HG03064 (cell line): ENCODE measurements at regions not wholly inside any gene's neighbourhood (a gene's known extent, or its start where the extent isn't known, plus 50 kb on each side); places are given as distances from the start of the nearest gene placed in this dataset.
"Not testable (repeated sequence)": the region's sequence is repeated elsewhere in the genome, so short reads cannot be mapped to it uniquely, and the experiment has no call there.

Experiments
- ATAC-seq: cut with Tn5 transposase; IDR thresholded peaks from one replicate; pipeline ENCODE4 v1.9.1; 2021; ENCODE audit warnings: low read depth; ENCODE audit not compliant: unreplicated experiment

DNA sequence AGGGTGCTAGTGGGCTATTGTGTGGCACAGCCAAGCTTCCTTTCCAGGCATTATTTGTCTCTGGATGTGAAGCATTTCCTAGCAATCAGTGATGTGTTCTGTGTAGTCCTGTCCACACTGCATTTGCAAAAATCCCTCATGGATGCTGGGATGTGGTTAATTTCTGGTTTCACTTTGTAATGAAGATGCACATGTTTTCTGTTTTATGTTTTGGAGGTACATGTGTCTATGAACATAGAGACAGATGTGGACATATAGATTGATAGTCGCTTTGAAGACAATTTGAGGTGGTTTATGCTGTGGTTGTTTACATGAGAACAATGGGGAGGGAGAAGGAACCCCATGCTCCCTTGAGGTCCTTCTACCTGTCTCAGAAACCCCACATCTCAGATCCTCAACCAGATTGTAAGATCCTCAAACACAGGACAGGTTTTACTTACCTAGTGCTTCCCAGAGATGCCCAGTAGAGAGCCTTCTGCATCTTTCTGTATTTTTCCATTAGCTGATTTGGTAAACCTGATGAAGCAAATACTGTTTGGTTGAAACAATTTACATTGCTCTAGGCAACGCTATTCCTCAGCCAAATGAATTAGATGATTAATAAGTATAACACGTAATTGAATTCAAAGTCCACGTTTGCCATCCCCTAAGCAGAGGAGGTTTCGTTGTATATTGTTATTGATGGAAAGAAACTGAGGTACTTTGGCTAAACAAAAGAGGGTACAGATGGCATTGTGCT lies 204.4 kb downstream of the SPP2 start:
- ATAC-seq = no peak

DNA sequence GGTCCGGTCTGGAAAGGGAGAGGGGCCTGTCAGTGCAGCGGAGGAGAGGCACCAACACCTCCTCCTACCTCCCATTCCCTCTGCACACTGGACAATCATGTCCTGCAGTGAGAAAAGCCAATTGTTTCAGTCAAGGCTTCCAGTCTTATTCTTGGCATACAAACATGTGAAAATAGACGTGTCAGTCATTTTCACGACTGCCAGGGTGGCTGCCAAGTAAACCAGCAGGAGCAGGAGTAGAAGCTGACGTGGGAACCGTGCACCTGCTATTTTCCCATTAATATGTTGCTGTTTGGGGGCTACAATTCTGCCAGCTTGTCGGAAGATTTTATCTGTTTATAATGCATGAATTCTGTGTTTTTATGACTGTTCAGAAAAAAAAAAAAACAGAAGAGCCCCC lies 202.3 kb downstream of the SPP2 start:
- ATAC-seq = no peak

DNA sequence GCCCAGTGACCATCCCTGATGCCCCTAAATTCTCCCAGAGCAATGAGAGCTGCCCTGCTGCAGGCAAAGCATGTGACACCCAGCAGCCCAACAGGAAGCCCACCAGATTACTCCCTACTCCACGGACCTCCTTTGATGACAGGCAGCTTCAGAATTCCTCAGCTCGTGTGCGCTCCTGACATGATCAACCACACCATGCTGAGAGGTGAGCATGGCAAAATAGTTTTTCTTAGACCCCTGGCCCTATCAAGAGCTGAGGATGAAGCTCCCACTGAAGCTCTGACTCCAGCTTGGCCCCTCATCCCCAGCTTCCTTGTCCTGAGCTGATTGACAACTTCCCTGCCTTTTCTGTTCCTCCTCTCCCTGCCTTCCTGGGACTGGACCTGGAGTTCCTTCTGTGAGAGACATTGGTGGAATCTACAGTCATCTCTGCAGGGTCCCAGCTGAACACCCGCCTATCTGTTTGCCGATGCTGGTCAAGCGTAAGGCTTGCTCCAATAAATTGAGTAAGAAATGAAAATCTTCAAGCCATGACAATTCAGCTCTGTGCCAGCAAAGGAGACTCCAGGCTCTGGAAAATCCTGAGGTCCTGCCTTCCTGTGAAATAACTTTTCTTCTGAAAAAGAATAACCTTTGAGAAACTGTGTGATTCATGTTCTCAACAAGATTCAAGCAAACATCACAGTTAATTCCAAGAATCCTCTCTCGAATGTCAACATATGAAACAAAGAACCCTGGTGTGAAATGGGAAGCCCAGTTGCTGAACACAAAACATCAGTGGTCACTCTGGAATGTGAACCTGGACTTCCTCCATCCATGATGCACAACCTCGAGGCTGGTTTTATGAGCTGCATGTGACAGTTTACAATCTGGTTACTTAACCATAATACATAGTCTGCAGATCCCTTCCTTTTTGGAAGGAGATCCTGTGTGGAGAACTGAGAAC lies 201.1 kb downstream of the SPP2 start:
- ATAC-seq = no peak

- ATAC-seq = no peak
Observed at GRCh38 chr2:234250926-234251325, 200.4 kb downstream of the SPP2 start.

DNA sequence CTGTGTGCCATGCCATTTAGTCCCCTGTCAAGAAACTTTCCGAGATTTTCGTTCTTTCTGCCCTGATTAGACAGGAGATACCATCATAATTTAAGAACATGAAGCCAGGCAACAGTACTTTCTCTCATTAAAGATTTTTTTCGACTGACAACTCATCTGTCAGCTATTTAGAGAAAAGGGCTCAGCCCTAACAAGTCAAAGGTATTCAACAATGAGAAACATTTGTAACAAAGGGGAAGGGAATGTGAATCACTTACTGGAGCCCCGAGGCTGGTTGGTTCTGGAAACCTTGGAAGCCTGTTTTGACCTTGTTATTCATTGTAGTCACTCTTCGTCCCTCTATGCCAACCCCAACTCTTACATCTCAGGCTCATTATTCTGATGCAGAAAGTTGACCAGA lies 199.4 kb downstream of the SPP2 start:
- no peak for ATAC-seq

- ATAC-seq = no peak
Observed at GRCh38 chr2:234249034-234249735, 198.7 kb downstream of the SPP2 start.

GRCh38 chr2:234248213-234248710 lies 197.8 kb downstream of the SPP2 start:
- ATAC-seq = not testable (repeated sequence)

GRCh38 chr2:234247453-234248180 lies 197.1 kb downstream of the SPP2 start:
- ATAC-seq = no peak

GRCh38 chr2:234245945-234246344 lies 195.4 kb downstream of the SPP2 start:
- no peak for ATAC-seq

GRCh38 chr2:234243871-234244565 lies 193.5 kb downstream of the SPP2 start:
- no peak for ATAC-seq

GRCh38 chr2:234242459-234242836 lies 191.9 kb downstream of the SPP2 start:
- no peak for ATAC-seq

DNA sequence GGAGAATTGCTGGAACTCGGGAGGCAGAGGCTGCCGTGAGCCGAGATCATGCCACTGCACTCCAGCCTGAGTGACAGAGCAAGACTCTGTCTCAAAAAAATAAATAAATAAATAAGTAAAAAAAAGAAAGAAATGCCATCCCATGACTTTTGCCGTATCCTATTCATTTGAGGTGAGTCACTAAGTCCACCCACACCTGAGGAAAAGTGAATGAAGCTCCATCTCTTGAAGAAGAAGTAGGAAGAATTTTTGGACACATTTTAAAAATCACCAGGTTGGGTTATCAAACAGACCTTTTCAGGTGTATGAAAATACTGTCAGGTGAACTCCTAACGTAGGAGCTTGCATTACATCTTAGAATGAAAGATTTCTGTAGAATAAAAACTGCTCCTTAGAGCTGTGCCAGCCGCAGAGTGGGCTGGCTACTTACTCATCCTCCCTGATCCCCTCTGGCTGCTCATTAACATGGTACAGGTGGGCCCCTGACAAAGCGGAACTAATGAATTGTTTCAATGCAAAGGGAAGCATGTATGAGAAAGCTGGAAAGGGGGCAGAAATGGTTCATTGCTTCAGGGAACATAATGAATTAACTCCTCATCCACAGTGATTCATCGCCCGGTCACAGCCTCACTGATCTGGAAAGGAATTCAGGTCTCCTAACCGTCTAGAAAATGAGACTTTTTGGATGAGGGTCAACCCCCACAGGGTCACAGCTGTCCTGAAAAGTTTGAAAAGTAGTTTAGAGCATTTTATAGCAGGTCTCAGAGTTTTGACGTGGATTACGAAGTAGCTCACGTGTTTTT lies 191.4 kb downstream of the SPP2 start:
- ATAC-seq = no peak

DNA sequence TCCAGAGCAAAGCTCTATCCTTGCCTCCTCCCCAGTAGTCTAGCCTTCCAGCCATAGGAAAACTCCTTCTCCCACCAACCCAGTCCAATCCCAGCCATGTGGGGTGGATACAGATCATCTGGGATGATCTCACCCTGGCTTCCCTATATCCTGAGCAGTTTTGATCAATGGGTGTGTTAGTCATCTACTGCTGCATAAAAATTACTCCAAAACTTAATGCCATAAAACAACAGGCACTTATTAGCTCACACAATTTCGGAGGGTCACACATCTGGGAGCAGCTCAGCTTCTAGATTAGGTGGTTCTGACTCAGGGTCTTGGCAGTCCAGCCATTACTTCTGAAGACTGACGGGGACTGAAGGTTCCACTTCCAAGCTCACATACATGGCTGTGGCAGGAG lies 190.4 kb downstream of the SPP2 start:
- no peak for ATAC-seq

- ATAC-seq = no peak
Observed at GRCh38 chr2:234235191-234235590, 184.7 kb downstream of the SPP2 start.

GRCh38 chr2:234231460-234231859 lies 181.0 kb downstream of the SPP2 start:
- no peak for ATAC-seq

- no peak for ATAC-seq
Observed at GRCh38 chr2:234219046-234219310, 168.5 kb downstream of the SPP2 start.

DNA sequence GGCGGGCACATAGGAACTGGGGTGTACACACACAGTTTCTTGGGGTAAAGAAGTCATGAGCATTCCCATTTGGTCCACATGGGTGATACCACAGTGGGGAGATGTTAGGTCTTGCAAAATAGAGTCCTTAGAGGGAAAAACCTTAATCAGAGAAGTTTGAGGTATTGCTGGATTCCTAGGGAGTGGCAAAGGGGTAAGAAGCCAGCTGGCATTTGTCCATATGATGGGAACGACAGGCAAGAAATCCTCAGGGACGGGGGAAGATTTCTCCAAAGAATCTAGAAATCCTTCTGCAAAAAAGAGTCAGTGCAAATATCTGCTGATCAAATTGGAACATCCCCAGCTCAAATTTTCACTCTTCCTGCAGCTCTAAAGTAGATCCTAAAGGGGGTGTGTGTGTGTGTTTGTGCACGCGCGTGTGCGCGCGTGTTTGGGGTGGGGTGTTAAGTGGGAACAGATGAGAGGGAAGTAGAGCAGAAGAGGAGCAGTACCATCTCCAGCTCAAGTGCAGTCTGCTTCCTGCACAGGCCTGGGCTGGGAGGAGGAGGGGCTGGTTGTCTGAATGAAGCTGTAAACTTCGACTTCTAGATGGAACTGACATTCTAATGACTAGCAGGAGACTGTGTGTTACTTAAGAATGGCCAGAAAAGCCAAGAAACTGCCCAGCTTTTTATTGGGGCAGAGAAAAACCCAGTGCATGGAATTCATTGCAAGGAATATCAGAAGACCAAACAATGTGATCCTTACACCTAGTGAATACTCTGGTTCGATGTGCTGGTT lies 168.0 kb downstream of the SPP2 start:
- no peak for ATAC-seq

GRCh38 chr2:234212534-234212933 lies 162.0 kb downstream of the SPP2 start:
- ATAC-seq = no peak
